NB4 (cell line): ENCODE measurements at regions not wholly inside any gene's neighbourhood (a gene's known extent, or its start where the extent isn't known, plus 50 kb on each side); places are given as distances from the start of the nearest gene placed in this dataset.

Source experiments
- POLR2A ChIP-seq: IDR thresholded peaks from 2 replicates; pipeline ENCODE4 v1.6.1; 2011; ENCODE audit warnings: mild to moderate bottlenecking; ENCODE audit not compliant: insufficient read length; ENCODE audit errors: extremely low read depth
- TF ChIP-seq, protein P1 (sequence below): IDR thresholded peaks from one replicate; pipeline ENCODE4 v1.5.1; 2012; ENCODE audit warnings: low read depth, low read length
- TF ChIP-seq, protein P2 (sequence below): IDR thresholded peaks from 2 replicates; pipeline ENCODE4 v1.6.1; 2011; ENCODE audit warnings: low read depth, low read length

DNA sequence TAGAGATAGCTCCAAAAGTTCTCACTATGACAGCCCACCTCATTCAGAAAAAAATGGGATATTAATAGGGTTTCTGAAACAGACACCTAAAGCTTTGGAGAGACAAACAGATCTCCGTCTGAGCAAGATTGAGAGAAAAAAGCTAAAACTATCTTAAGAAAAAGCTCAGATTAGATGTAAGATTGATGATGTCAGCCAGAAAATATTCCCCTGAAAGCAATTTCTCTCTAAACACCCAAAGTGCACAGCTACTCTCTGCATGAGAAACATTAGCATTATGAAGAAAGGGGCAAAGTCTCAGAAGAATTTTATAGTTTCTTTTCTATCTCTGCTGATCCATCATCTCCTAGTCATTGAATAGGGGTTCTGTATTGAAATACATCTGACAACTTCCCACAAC lies 148.9 kb downstream of the ZNF737 start:
- TF ChIP-seq POLR2A: no peak
- TF ChIP-seq, protein P1, sequence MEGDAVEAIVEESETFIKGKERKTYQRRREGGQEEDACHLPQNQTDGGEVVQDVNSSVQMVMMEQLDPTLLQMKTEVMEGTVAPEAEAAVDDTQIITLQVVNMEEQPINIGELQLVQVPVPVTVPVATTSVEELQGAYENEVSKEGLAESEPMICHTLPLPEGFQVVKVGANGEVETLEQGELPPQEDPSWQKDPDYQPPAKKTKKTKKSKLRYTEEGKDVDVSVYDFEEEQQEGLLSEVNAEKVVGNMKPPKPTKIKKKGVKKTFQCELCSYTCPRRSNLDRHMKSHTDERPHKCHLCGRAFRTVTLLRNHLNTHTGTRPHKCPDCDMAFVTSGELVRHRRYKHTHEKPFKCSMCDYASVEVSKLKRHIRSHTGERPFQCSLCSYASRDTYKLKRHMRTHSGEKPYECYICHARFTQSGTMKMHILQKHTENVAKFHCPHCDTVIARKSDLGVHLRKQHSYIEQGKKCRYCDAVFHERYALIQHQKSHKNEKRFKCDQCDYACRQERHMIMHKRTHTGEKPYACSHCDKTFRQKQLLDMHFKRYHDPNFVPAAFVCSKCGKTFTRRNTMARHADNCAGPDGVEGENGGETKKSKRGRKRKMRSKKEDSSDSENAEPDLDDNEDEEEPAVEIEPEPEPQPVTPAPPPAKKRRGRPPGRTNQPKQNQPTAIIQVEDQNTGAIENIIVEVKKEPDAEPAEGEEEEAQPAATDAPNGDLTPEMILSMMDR: no peak
- TF ChIP-seq, protein P2, sequence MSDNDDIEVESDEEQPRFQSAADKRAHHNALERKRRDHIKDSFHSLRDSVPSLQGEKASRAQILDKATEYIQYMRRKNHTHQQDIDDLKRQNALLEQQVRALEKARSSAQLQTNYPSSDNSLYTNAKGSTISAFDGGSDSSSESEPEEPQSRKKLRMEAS: no peak
